ENCODE measurements at regions not wholly inside any gene's neighbourhood (a gene's known extent, or its start where the extent isn't known, plus 50 kb on each side); places are given as distances from the start of the nearest gene placed in this dataset.

DNA sequence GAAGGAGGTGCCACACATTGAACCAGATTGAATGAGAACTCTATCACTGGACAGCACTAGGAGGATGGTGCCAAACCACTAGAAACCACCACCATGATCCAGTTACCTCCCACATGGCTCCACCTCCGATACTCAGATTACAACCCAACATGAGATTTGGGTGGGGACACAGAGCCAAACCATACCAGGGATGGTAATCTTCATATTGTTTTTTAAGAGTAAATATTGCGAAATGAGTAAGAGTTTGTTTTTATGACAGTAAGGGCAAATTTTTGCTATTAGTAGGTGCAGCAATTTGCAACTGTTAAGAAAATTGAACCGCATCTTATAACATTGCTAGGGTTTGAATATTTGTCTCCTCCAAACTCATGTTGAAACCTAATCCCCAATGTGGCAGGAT is 891.5 kb downstream of the NLGN4X start:
- Mint-ChIP-seq H3K36me3 (ENCODE audit: low read depth) (no peaks in the 10 kb centered on the region), H3K27me3 (ENCODE audit: insufficient read depth, low read depth, poor library complexity) (no peaks in the 10 kb centered on the region), H3K9me3 (no peaks in the 10 kb centered on the region; the same call in 2 of the 3 replicates), H3K27ac (no peak overlapping the region), H3K4me1 (no peaks in the 10 kb centered on the region), H3K4me3 (no peak overlapping the region)
- H3K4me3 ChIP-seq, result no peak overlapping the region
- no peaks in the 10 kb centered on the region for H3K36me3 ChIP-seq (ENCODE audit: insufficient read depth)
- H3K4me1 ChIP-seq (ENCODE audit: insufficient read depth), result no peaks in the 10 kb centered on the region
- H3K9me2 ChIP-seq (ENCODE audit: insufficient read depth), result no peaks in the 10 kb centered on the region
- DNase-seq (ENCODE audit: low spot score) (no peak), ATAC-seq (no peak)
- no peak overlapping the region for H2AFZ ChIP-seq
- H3K27ac ChIP-seq (ENCODE audit: low read depth), result no peak overlapping the region
- H3K79me2 ChIP-seq (replicated peaks; ENCODE audit: insufficient read depth), result no peaks in the 10 kb centered on the region
- TF ChIP-seq ZNF462 (CRISPR knock-in tag; IDR thresholded peaks at IDR 0.05) (no peak), JUNB (IDR thresholded peaks at IDR 0.05; ENCODE audit: unreplicated experiment) (no peak), EZH2 (IDR thresholded peaks at IDR 0.05; ENCODE audit: low read depth, unreplicated experiment) (no peak), STAT1 (IDR thresholded peaks at IDR 0.05; ENCODE audit: unreplicated experiment) (no peak), NANOG (IDR thresholded peaks at IDR 0.05; ENCODE audit: borderline replicate concordance) (no peak), ZNF114 (CRISPR knock-in tag; IDR thresholded peaks at IDR 0.05) (no peak), CTCF (conservative IDR thresholded peaks at IDR 0.05; ENCODE audit: low read depth in 2 of 2) (no peak)
- TF ChIP-seq, protein P1, sequence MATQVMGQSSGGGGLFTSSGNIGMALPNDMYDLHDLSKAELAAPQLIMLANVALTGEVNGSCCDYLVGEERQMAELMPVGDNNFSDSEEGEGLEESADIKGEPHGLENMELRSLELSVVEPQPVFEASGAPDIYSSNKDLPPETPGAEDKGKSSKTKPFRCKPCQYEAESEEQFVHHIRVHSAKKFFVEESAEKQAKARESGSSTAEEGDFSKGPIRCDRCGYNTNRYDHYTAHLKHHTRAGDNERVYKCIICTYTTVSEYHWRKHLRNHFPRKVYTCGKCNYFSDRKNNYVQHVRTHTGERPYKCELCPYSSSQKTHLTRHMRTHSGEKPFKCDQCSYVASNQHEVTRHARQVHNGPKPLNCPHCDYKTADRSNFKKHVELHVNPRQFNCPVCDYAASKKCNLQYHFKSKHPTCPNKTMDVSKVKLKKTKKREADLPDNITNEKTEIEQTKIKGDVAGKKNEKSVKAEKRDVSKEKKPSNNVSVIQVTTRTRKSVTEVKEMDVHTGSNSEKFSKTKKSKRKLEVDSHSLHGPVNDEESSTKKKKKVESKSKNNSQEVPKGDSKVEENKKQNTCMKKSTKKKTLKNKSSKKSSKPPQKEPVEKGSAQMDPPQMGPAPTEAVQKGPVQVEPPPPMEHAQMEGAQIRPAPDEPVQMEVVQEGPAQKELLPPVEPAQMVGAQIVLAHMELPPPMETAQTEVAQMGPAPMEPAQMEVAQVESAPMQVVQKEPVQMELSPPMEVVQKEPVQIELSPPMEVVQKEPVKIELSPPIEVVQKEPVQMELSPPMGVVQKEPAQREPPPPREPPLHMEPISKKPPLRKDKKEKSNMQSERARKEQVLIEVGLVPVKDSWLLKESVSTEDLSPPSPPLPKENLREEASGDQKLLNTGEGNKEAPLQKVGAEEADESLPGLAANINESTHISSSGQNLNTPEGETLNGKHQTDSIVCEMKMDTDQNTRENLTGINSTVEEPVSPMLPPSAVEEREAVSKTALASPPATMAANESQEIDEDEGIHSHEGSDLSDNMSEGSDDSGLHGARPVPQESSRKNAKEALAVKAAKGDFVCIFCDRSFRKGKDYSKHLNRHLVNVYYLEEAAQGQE (IDR thresholded peaks at IDR 0.05; ENCODE audit: unreplicated experiment), result no peak
- H4K20me1 ChIP-seq (replicated peaks; ENCODE audit: insufficient read depth), result no peaks in the 10 kb centered on the region
- H3K4me2 ChIP-seq, result no peak overlapping the region
- no peaks in the 10 kb centered on the region for H3F3A ChIP-seq (replicated peaks; ENCODE audit: low read depth)
- H3K27me3 ChIP-seq (ENCODE audit: insufficient read depth), result no peaks in the 10 kb centered on the region
